NCI-H2107 treated with DMSO at 0.1 percent for 48 hours (cell line): ENCODE measurements at regions not wholly inside any gene's neighbourhood (a gene's known extent, or its start where the extent isn't known, plus 50 kb on each side); places are given as distances from the start of the nearest gene placed in this dataset.
"Not testable (repeated sequence)": the region's sequence is repeated elsewhere in the genome, so short reads cannot be mapped to it uniquely, and the experiment has no call there.

ENCODE experiments used
- DNase-seq: peaks from one replicate; lab custom pipeline; 2025; ENCODE audit not compliant: unreplicated experiment; lab: John Stamatoyannopoulos, UW

- no peak for DNase-seq
Observed at GRCh38 chr19:28314756-28315155, 898.2 kb downstream of the UQCRFS1 start.

- no peak for DNase-seq
Observed at GRCh38 chr19:28314287-28314686, 898.7 kb downstream of the UQCRFS1 start.

GRCh38 chr19:28313633-28314032 is 899.3 kb downstream of the UQCRFS1 start:
- DNase-seq: no peak

GRCh38 chr19:28312269-28312668 is 900.7 kb downstream of the UQCRFS1 start:
- no peak for DNase-seq

- DNase-seq: not testable (repeated sequence)
Observed at GRCh38 chr19:28310829-28311228, 902.1 kb downstream of the UQCRFS1 start.

- DNase-seq: no peak
Observed at GRCh38 chr19:28309070-28309469, 903.9 kb downstream of the UQCRFS1 start.

- no peak for DNase-seq
Observed at GRCh38 chr19:28307963-28308362, 905.0 kb downstream of the UQCRFS1 start.

GRCh38 chr19:28307487-28307886 is 905.5 kb downstream of the UQCRFS1 start:
- no peak for DNase-seq

GRCh38 chr19:28305513-28305912 is 907.4 kb downstream of the UQCRFS1 start:
- no peak for DNase-seq

GRCh38 chr19:28303502-28303901 is 909.4 kb downstream of the UQCRFS1 start:
- DNase-seq: no peak

- DNase-seq: no peak
Observed at GRCh38 chr19:28301961-28302360, 911.0 kb downstream of the UQCRFS1 start.

- no peak for DNase-seq
Observed at GRCh38 chr19:28301463-28301862, 911.5 kb downstream of the UQCRFS1 start.

GRCh38 chr19:28299649-28300048 is 913.3 kb downstream of the UQCRFS1 start:
- DNase-seq: no peak

- DNase-seq: no peak
Observed at GRCh38 chr19:28297586-28298157, 915.3 kb downstream of the UQCRFS1 start.

GRCh38 chr19:28297036-28297435 is 915.9 kb downstream of the UQCRFS1 start:
- DNase-seq: no peak

- no peak for DNase-seq
Observed at GRCh38 chr19:28296506-28296905, 916.4 kb downstream of the UQCRFS1 start.

- DNase-seq: not testable (repeated sequence)
Observed at GRCh38 chr19:28294975-28295374, 918.0 kb downstream of the UQCRFS1 start.

- DNase-seq: no peak
Observed at GRCh38 chr19:28294395-28294794, 918.6 kb downstream of the UQCRFS1 start.

- no peak for DNase-seq
Observed at GRCh38 chr19:28293685-28294084, 919.3 kb downstream of the UQCRFS1 start.

- DNase-seq: no peak
Observed at GRCh38 chr19:28292822-28293500, 920.0 kb downstream of the UQCRFS1 start.

GRCh38 chr19:28291874-28292273 is 921.1 kb downstream of the UQCRFS1 start:
- DNase-seq: no peak

- DNase-seq: no peak
Observed at GRCh38 chr19:28290963-28291657, 921.8 kb downstream of the UQCRFS1 start.
